Body of pancreas (tissue), 4 donors: ENCODE measurements at regions not wholly inside any gene's neighbourhood (a gene's known extent, or its start where the extent isn't known, plus 50 kb on each side); places are given as distances from the start of the nearest gene placed in this dataset.

Source experiments
- ATAC-seq: fragments of 150-250 bp; one replicate; pipeline ENCODE4 v1.9.1; 2016
- DNase-seq, 4 donors: peaks; one replicate each; pipeline ENCODE4 v3.0.0-alpha.2; 2019
- H3K27ac ChIP-seq, 4 donors: fragments of 200-600 bp; sonication (generic); 1 replicate in 3 of 4; 2 replicates in 1 of 4; pipeline versions ENCODE4 v1.5.1 to v1.6.1; 2016 to 2019; ENCODE audit warnings: mild to moderate bottlenecking in 1 of 4, mixed read lengths in 1 of 4, moderate library complexity in 1 of 4
- H3K27me3 ChIP-seq, 2 donors: fragments of 200-600 bp; sonication (generic); one replicate each; pipeline ENCODE4 v1.6.0; 2016; ENCODE audit warnings: mild to moderate bottlenecking in 1 of 2
- H3K36me3 ChIP-seq, 2 donors: fragments of 200-600 bp; sonication (generic); replicated peaks in 1 of 2; 2 replicates each; pipeline ENCODE4 v1.5.1; 2016; ENCODE audit warnings: low read depth in 2 of 2; ENCODE audit not compliant: insufficient read depth in 1 of 2
- H3K4me1 ChIP-seq: fragments of 200-600 bp; sonication (generic); one replicate; pipeline ENCODE4 v1.6.0; 2016
- H3K4me3 ChIP-seq, 2 donors: fragments of 200-600 bp; sonication (generic); 1 replicate in 1 of 2; 2 replicates in 1 of 2; pipeline ENCODE4 v1.5.1; 2016 to 2019
- H3K9me3 ChIP-seq, 3 donors: fragments of 200-600 bp; sonication (generic); 1 replicate in 2 of 3; 2 replicates in 1 of 3; pipeline ENCODE4 v1.5.1; 2016
- CTCF ChIP-seq, 7 experiments: fragments of 450-650 bp in 4 of 7; fragments of 200-600 bp in 3 of 7; sonication (generic) in 3 of 7; IDR thresholded peaks; one replicate each; pipeline ENCODE4 v1.5.1; 2016 to 2019; ENCODE audit warnings: antibody characterized with exemption in 7 of 7
- POLR2A ChIP-seq, 3 donors: fragments of 450-650 bp; IDR thresholded peaks; one replicate each; pipeline ENCODE4 v1.6.1; 2016; ENCODE audit warnings: antibody characterized with exemption in 3 of 3, mild to moderate bottlenecking in 2 of 3
- whole genome bisulfite sequencing, 2 donors: methylation state at CpG; one replicate each; pipeline ENCODE4 v1.1.5; 2017; 5-methylcytosine and 5-hydroxymethylcytosine counted together
- intact Hi-C: fragments of 100-400 bp; cut with DNase I; formaldehyde crosslinking; loops from one replicate; pipeline ENCODE4 v1.15.1; 2023

- TF ChIP-seq CTCF (IDR thresholded peaks at IDR 0.05) (no peak), POLR2A (IDR thresholded peaks at IDR 0.05) (no peak)
- H3K9me3 ChIP-seq: no peaks in the 10 kb centered on the region
- DNase-seq (no peak), ATAC-seq (no peak)
- intact Hi-C loops: no loop called here
- no peak overlapping the region for H3K4me3 ChIP-seq
- H3K27ac ChIP-seq: no peak overlapping the region
- 86 to 88% methylated on average over 2 of the region's 2 CpGs for WGBS, 2 donors
- no peaks in the 10 kb centered on the region for H3K4me1 ChIP-seq
- no peaks in the 10 kb centered on the region for H3K36me3 ChIP-seq
- H3K27me3 ChIP-seq: no peaks in the 10 kb centered on the region
These were observed 490.3 kb upstream of the PABPC4L start for GRCh38 chr4:134691915-134692314.

- TF ChIP-seq POLR2A (IDR thresholded peaks at IDR 0.05) (no peak), CTCF (IDR thresholded peaks at IDR 0.05) (no peak)
- ATAC-seq (no peak), DNase-seq (no peak)
- intact Hi-C loops: no loop called here
- Histone ChIP-seq H3K9me3 (no peaks in the 10 kb centered on the region), H3K4me1 (no peaks in the 10 kb centered on the region), H3K36me3 (no peaks in the 10 kb centered on the region), H3K27ac (no peak overlapping the region), H3K4me3 (no peak overlapping the region), H3K27me3 (no peaks in the 10 kb centered on the region)
- 66 to 73% methylated on average over 4 to 5 of the region's 5 CpGs for WGBS, 2 donors
These were observed 486.3 kb upstream of the PABPC4L start for GRCh38 chr4:134687646-134688628.

- Histone ChIP-seq H3K4me1 (no peaks in the 10 kb centered on the region), H3K27me3 (no peaks in the 10 kb centered on the region), H3K27ac (no peak overlapping the region), H3K36me3 (no peaks in the 10 kb centered on the region), H3K9me3 (no peaks in the 10 kb centered on the region), H3K4me3 (no peak overlapping the region)
- no peak for ATAC-seq
- 26 to 34% methylated on average over 1 of the region's 1 CpG for WGBS, 2 donors
- intact Hi-C loops: no loop called here
- DNase-seq: no peak
- TF ChIP-seq CTCF (IDR thresholded peaks at IDR 0.05) (no peak), POLR2A (IDR thresholded peaks at IDR 0.05) (no peak)
These were observed 475.7 kb upstream of the PABPC4L start for GRCh38 chr4:134677209-134677814.

GRCh38 chr4:134668237-134668636 lies 466.6 kb upstream of the PABPC4L start:
- ATAC-seq: no peak
- H3K27me3 ChIP-seq: no peaks in the 10 kb centered on the region
- H3K27ac ChIP-seq: no peak overlapping the region
- WGBS, 2 donors: 64 to 67% methylated on average over 2 of the region's 2 CpGs
- no peak overlapping the region for H3K4me3 ChIP-seq
- no peaks in the 10 kb centered on the region for H3K9me3 ChIP-seq
- no peaks in the 10 kb centered on the region for H3K36me3 ChIP-seq
- TF ChIP-seq CTCF (IDR thresholded peaks at IDR 0.05): no peak
- no peak for TF ChIP-seq POLR2A (IDR thresholded peaks at IDR 0.05)
- DNase-seq: no peak
- intact Hi-C loops: no loop called here
- no peaks in the 10 kb centered on the region for H3K4me1 ChIP-seq
